ENCODE measurements at regions not wholly inside any gene's neighbourhood (a gene's known extent, or its start where the extent isn't known, plus 50 kb on each side); places are given as distances from the start of the nearest gene placed in this dataset.

- WGBS = 39% methylated on average over 4 of the region's 4 CpGs
- Histone ChIP-seq H3K4me1 (replicated peaks) (no peaks in the 10 kb centered on the region), H3K9me3 (no peaks in the 10 kb centered on the region), H3K27ac (peak overlapping the region; percentile 15 to 35), H3K4me3 (no peak overlapping the region), H3K36me3 (no peaks in the 10 kb centered on the region), H3K27me3 (replicated peaks; ENCODE audit: insufficient read depth) (no peaks in the 10 kb centered on the region)
- DNase-seq (ENCODE audit: low spot score) = peak; percentile 87
- TF ChIP-seq POLR2AphosphoS5 (IDR thresholded peaks at IDR 0.05) = peak; percentile 85
- TF ChIP-seq CTCF (IDR thresholded peaks at IDR 0.05) = no peak
- intact Hi-C loops (cut with DNase I) = no loop called here
Observed at GRCh38 chr2:204012072-204012653, 75.6 kb downstream of the ICOS start.

GRCh38 chr2:204015118-204015843, 78.7 kb downstream of the ICOS start:
- 93% methylated on average over 8 of the region's 8 CpGs for WGBS
- no peak for TF ChIP-seq CTCF (IDR thresholded peaks at IDR 0.05)
- no peak for TF ChIP-seq POLR2AphosphoS5 (IDR thresholded peaks at IDR 0.05)
- TF ChIP-seq POLR2A (IDR thresholded peaks at IDR 0.05) = no peak
- no peaks in the 10 kb centered on the region for H3K36me3 ChIP-seq
- no peaks in the 10 kb centered on the region for H3K27me3 ChIP-seq (replicated peaks; ENCODE audit: insufficient read depth)
- no peaks in the 10 kb centered on the region for H3K4me1 ChIP-seq (replicated peaks)
- intact Hi-C loops (cut with DNase I) = no loop called here
- no peak for DNase-seq (ENCODE audit: low spot score)
- no peak overlapping the region for H3K27ac ChIP-seq
- H3K4me3 ChIP-seq = no peak overlapping the region
- no peaks in the 10 kb centered on the region for H3K9me3 ChIP-seq

GRCh38 chr2:204018717-204019116, 82.2 kb downstream of the ICOS start:
- Histone ChIP-seq H3K4me1 (replicated peaks) (no peaks in the 10 kb centered on the region), H3K4me3 (no peak overlapping the region), H3K27me3 (replicated peaks; ENCODE audit: insufficient read depth) (no peaks in the 10 kb centered on the region), H3K27ac (no peak overlapping the region), H3K36me3 (no peaks in the 10 kb centered on the region), H3K9me3 (no peaks in the 10 kb centered on the region)
- no peak for DNase-seq (ENCODE audit: low spot score)
- intact Hi-C loops (cut with DNase I) = no loop called here
- TF ChIP-seq POLR2A (IDR thresholded peaks at IDR 0.05) (no peak), CTCF (IDR thresholded peaks at IDR 0.05) (no peak), POLR2AphosphoS5 (IDR thresholded peaks at IDR 0.05) (no peak)
- 87% methylated on average over 6 of the region's 6 CpGs for WGBS

GRCh38 chr2:204019572-204020501, 83.3 kb downstream of the ICOS start:
- Histone ChIP-seq H3K4me3 (no peak overlapping the region), H3K27me3 (replicated peaks; ENCODE audit: insufficient read depth) (no peaks in the 10 kb centered on the region), H3K36me3 (no peaks in the 10 kb centered on the region), H3K4me1 (replicated peaks) (no peaks in the 10 kb centered on the region), H3K9me3 (no peaks in the 10 kb centered on the region), H3K27ac (no peak overlapping the region)
- WGBS = 89% methylated on average over 6 of the region's 6 CpGs
- no peak for DNase-seq (ENCODE audit: low spot score)
- intact Hi-C loops (cut with DNase I) = loop anchor here (5.0 to 10.0 kb wide), 4 partner anchors 245 to 1665 kb away; partner anchors contain the start of gene NRP2
- TF ChIP-seq CTCF (IDR thresholded peaks at IDR 0.05) (no peak), POLR2AphosphoS5 (IDR thresholded peaks at IDR 0.05) (no peak)

Data from prostate gland (tissue), 2 donors.